Right hindlimb (tissue), 1 donor: ENCODE measurements at regions not wholly inside any gene's neighbourhood (a gene's known extent, or its start where the extent isn't known, plus 50 kb on each side); places are given as distances from the start of the nearest gene placed in this dataset.
"Not testable (repeated sequence)": the region's sequence is repeated elsewhere in the genome, so short reads cannot be mapped to it uniquely, and the experiment has no call there.

Experiments
- DNase-seq: peaks from one replicate; pipeline ENCODE4 v3.0.0-alpha.2; 2018

- DNase-seq, result no peak
Observed at GRCh38 chr3:6242104-6242503, 618.8 kb upstream of the GRM7 start.

GRCh38 chr3:6248528-6248927, 612.4 kb upstream of the GRM7 start:
- DNase-seq, result no peak

- no peak for DNase-seq
Observed at GRCh38 chr3:6249679-6250078, 611.2 kb upstream of the GRM7 start.

- no peak for DNase-seq
Observed at GRCh38 chr3:6250167-6250566, 610.7 kb upstream of the GRM7 start.

GRCh38 chr3:6251612-6252400, 609.1 kb upstream of the GRM7 start:
- no peak for DNase-seq

- no peak for DNase-seq
Observed at GRCh38 chr3:6254490-6254889, 606.4 kb upstream of the GRM7 start.

- no peak for DNase-seq
Observed at GRCh38 chr3:6255229-6255628, 605.7 kb upstream of the GRM7 start.

GRCh38 chr3:6260551-6261191, 600.2 kb upstream of the GRM7 start:
- DNase-seq, result no peak

- DNase-seq, result no peak
Observed at GRCh38 chr3:6262010-6262409, 598.9 kb upstream of the GRM7 start.

- DNase-seq, result no peak
Observed at GRCh38 chr3:6264036-6264435, 596.9 kb upstream of the GRM7 start.

GRCh38 chr3:6264906-6265305, 596.0 kb upstream of the GRM7 start:
- DNase-seq, result no peak

GRCh38 chr3:6266135-6266534, 594.8 kb upstream of the GRM7 start:
- DNase-seq, result no peak

GRCh38 chr3:6273878-6274277, 587.0 kb upstream of the GRM7 start:
- DNase-seq, result no peak

GRCh38 chr3:6281662-6282061, 579.3 kb upstream of the GRM7 start:
- no peak for DNase-seq

GRCh38 chr3:6282918-6283317, 578.0 kb upstream of the GRM7 start:
- no peak for DNase-seq

GRCh38 chr3:6287088-6287875, 573.6 kb upstream of the GRM7 start:
- DNase-seq, result no peak

GRCh38 chr3:6301626-6302025, 559.3 kb upstream of the GRM7 start:
- no peak for DNase-seq

- DNase-seq, result no peak
Observed at GRCh38 chr3:6315906-6316305, 545.0 kb upstream of the GRM7 start.

- no peak for DNase-seq
Observed at GRCh38 chr3:6321999-6322398, 538.9 kb upstream of the GRM7 start.

- peak; percentile 40 for DNase-seq
Observed at GRCh38 chr3:6326771-6327170, 534.1 kb upstream of the GRM7 start.

GRCh38 chr3:6340980-6341325, 520.0 kb upstream of the GRM7 start:
- not testable (repeated sequence) for DNase-seq

- no peak for DNase-seq
Observed at GRCh38 chr3:6351752-6352151, 509.2 kb upstream of the GRM7 start.

- no peak for DNase-seq
Observed at GRCh38 chr3:6354653-6355052, 506.3 kb upstream of the GRM7 start.

GRCh38 chr3:6362406-6362805, 498.5 kb upstream of the GRM7 start:
- no peak for DNase-seq
